ENCODE measurements at regions not wholly inside any gene's neighbourhood (a gene's known extent, or its start where the extent isn't known, plus 50 kb on each side); places are given as distances from the start of the nearest gene placed in this dataset.

DNA sequence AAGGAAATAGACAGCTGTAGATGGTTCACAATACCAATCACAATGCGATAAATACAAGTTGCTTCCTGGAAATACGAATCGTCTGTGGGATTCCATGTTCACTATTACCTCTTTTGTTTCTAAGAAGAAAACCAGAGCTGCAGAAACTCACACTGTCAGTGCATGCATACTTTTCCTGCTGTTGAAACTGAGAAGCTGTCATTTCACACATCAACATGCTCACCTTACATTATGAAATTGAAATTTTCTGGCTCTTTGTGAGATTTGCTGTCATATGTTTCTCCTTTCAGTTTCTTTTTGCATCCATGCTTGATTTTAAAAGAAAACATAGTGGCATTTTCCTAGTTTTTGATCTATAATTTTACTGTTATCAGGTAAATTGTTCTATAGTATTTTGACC lies 418.3 kb upstream of the HTR2C start:
- ATAC-seq = no peak
- Mint-ChIP-seq H3K27ac (no peak overlapping the region), H3K4me3 (no peak overlapping the region), H3K4me1 (no peaks in the 10 kb centered on the region), H3K36me3 (ENCODE audit: low read depth) (no peaks in the 10 kb centered on the region), H3K27me3 (no peaks in the 10 kb centered on the region), H3K9me3 (ENCODE audit: low read depth) (no peaks in the 10 kb centered on the region)
- no peak for DNase-seq
- ChIA-PET POLR2A (no interaction called here), CTCF (no interaction called here)
- intact Hi-C loops (cut with DNase I, micrococcal nuclease) = no loop called here

DNA sequence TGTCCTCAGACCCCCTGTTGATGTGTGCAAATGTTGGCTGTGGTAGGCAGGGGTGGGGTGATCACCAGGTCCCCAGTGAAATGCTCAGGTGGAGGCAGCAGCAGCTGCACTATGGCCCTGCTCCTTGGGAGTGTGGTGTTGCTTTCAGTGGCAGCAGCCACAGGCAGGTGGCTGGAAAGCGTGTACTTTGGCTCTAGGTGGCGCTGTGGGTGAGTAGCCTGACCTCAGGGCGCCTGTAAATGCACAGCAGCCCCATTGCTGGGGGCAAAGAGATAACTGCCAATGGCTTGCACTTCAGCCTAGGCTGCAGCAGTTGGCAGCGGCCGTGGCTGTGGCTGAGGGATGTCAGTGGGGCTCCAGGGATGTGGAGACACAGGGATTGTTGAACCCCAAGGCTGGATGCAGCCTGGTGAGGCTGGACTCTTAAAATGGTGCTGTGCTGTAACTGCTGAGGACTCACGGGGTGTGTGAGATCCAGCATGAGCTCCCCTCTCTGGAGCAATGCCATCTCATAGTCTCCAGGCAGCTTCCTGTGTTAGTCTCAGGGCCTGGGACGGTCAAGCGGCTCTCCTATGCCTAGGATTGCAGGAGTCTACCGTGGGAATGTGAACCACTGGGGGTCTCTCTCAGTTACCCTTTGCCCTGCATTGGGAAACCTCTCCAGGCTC lies 421.7 kb upstream of the HTR2C start:
- H3K36me3 Mint-ChIP-seq (ENCODE audit: low read depth) = no peaks in the 10 kb centered on the region
- no peak overlapping the region for H3K27ac Mint-ChIP-seq
- POLR2A ChIA-PET = no interaction called here
- DNase-seq = no peak
- no peak overlapping the region for H3K4me3 Mint-ChIP-seq
- CTCF ChIA-PET = no interaction called here
- no peaks in the 10 kb centered on the region for H3K9me3 Mint-ChIP-seq (ENCODE audit: low read depth)
- H3K4me1 Mint-ChIP-seq = no peaks in the 10 kb centered on the region
- H3K27me3 Mint-ChIP-seq = no peaks in the 10 kb centered on the region
- ATAC-seq = no peak
- intact Hi-C loops (cut with DNase I, micrococcal nuclease) = no loop called here

DNA sequence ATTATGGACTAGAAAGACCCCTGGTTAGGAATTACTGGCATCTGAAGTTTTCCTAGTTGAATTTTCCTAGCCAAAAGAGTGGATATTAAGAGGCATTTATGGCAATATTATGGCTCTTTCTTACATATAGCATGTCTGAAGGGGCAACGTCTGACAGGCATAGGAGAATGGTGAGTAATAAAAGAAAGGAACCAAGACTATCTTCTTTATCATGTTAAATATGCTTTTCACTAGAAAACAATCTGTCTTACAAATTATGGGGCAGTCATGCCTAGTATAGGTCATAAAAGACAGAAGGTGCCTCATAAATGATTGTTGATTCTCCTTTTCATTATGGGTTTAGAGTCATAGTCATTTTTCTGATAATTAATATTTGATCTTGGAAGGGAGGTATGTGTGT lies 431.1 kb upstream of the HTR2C start:
- Mint-ChIP-seq H3K27me3 (no peaks in the 10 kb centered on the region), H3K4me1 (no peaks in the 10 kb centered on the region), H3K9me3 (ENCODE audit: low read depth) (no peaks in the 10 kb centered on the region), H3K4me3 (no peak overlapping the region), H3K36me3 (ENCODE audit: low read depth) (no peaks in the 10 kb centered on the region), H3K27ac (no peak overlapping the region)
- DNase-seq (no peak), ATAC-seq (no peak)
- POLR2A ChIA-PET = no interaction called here
- CTCF ChIA-PET = no interaction called here
- intact Hi-C loops (cut with DNase I, micrococcal nuclease) = no loop called here

DNA sequence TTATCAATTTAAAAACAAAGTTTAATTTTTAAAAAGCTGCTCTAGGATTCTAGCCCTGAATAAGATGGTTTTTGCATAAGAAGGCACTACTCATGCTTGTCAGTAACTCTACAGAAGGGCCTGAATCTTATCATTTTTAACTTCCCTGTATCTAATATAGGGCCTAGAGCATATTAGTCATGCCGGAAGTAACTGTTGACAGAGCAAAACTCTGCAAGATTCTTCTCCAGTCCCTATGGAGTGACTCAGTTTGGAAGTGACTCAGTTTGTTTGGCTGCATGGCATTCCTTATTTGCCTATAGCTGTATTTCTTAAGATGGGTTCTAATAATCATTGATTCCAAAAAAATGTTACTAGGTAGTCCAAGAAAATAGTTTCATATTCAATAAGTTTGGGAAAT lies 431.8 kb upstream of the HTR2C start:
- ATAC-seq (no peak), DNase-seq (no peak)
- ChIA-PET POLR2A (no interaction called here), CTCF (no interaction called here)
- H3K9me3 Mint-ChIP-seq (ENCODE audit: low read depth) = no peaks in the 10 kb centered on the region
- H3K27me3 Mint-ChIP-seq = no peaks in the 10 kb centered on the region
- no peaks in the 10 kb centered on the region for H3K36me3 Mint-ChIP-seq (ENCODE audit: low read depth)
- intact Hi-C loops (cut with DNase I, micrococcal nuclease) = no loop called here
- no peak overlapping the region for H3K27ac Mint-ChIP-seq
- no peaks in the 10 kb centered on the region for H3K4me1 Mint-ChIP-seq
- H3K4me3 Mint-ChIP-seq = no peak overlapping the region

DNA sequence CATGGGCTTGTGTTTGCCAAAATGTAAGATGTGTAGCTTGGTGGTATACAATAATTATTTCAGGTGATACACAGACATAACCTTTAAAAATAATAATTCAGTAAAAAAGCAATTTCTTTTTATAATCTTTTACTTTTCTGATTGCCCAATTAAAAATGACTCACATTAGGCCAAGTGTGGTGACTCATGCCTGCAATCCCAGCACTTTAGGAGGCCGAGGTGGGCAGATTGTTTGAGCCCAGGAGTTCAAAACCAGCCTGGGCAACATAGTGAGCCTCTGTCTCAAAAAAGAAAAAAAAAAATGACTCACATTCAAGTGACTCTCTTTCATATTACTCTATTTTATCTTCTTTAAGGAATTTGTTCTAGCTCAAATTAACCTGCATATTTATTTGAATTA lies 449.4 kb upstream of the HTR2C start:
- Mint-ChIP-seq H3K27me3 (no peaks in the 10 kb centered on the region), H3K9me3 (ENCODE audit: low read depth) (peaks cover 1% of the 10 kb centered on the region), H3K4me1 (no peaks in the 10 kb centered on the region), H3K27ac (no peak overlapping the region), H3K4me3 (no peak overlapping the region), H3K36me3 (ENCODE audit: low read depth) (no peaks in the 10 kb centered on the region)
- POLR2A ChIA-PET = no interaction called here
- no peak for DNase-seq
- intact Hi-C loops (cut with DNase I, micrococcal nuclease) = no loop called here
- ATAC-seq = no peak
- CTCF ChIA-PET = no interaction called here

DNA sequence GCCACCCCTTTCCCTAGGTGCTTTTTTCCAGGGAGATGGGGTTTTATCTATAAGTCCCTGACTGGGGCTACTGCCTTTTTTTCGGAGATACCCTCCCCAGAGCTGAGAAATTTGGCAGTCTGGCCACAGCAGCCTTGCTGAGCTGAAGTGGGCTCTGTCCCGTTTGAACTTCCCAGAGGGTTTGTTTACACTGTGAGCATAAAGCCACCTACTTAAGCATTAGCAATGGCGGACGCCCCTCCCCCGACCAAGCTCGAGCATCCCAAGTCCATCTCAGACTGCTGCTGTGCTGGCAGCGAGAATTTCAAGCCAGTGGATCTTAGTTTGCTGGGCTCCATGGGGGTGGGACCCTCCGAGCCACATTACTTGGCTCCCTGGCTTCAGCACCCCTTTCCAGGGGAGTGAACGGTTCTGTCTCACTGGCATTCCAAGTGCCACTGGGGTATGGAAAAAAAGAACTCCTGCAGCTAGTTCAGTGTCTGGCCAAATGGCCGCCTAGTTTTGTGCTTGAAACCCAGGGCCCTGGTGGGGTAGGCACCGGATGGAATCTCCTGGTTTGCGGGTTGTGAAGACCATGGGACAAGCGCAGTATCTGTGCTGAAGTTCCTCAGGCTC lies 456.4 kb upstream of the HTR2C start:
- H3K9me3 Mint-ChIP-seq (ENCODE audit: low read depth) = peaks cover 7% of the 10 kb centered on the region
- DNase-seq = no peak
- ATAC-seq = no peak
- no peak overlapping the region for H3K27ac Mint-ChIP-seq
- no peaks in the 10 kb centered on the region for H3K36me3 Mint-ChIP-seq (ENCODE audit: low read depth)
- ChIA-PET POLR2A (no interaction called here), CTCF (no interaction called here)
- no peaks in the 10 kb centered on the region for H3K27me3 Mint-ChIP-seq
- H3K4me3 Mint-ChIP-seq = no peak overlapping the region
- intact Hi-C loops (cut with DNase I, micrococcal nuclease) = no loop called here
- H3K4me1 Mint-ChIP-seq = no peaks in the 10 kb centered on the region

DNA sequence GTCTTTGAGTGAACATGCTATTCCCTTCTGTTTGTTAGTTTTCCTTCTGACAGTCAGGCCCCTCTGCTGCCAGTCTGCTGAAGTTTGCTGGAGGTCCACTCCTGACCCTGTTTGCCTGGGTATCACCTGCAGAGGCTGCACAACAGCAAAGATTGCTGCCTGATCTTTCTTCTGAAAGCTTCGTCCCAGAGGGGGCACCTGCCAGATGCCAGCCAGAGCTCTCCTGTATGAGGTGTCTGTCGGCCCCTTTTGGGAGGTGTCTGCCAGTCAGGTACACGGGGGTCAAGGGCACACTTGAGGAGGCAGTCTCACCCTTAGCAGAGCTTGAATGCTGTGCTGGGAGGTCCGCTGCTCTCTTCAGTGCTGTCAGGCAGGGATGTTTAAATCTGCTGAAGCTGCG lies 456.9 kb upstream of the HTR2C start:
- ChIA-PET CTCF (no interaction called here), POLR2A (no interaction called here)
- H3K36me3 Mint-ChIP-seq (ENCODE audit: low read depth) = no peaks in the 10 kb centered on the region
- H3K4me3 Mint-ChIP-seq = no peak overlapping the region
- H3K27ac Mint-ChIP-seq = no peak overlapping the region
- DNase-seq = no peak
- H3K9me3 Mint-ChIP-seq (ENCODE audit: low read depth) = peaks cover 7% of the 10 kb centered on the region
- intact Hi-C loops (cut with DNase I, micrococcal nuclease) = no loop called here
- ATAC-seq = no peak
- no peaks in the 10 kb centered on the region for H3K27me3 Mint-ChIP-seq
- no peaks in the 10 kb centered on the region for H3K4me1 Mint-ChIP-seq

DNA sequence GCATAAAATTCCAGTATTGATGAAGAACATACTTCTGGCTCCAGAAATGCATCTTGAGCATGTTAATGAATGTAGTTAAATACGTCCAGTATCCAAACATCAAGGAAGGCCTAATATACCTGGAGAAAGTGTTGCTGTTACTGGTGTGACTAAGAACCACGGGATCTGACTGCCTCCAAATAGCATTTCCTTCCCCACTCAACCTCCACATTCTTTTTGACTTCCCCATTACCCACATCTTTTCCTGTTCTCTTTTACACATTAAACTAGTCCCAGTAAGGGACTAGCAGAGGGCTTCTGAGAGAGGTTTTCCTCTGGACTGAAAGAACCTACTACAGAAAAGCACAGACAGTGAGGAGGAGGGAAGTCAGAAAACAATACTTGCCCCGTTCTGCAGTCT lies 482.8 kb upstream of the HTR2C start:
- H3K4me1 Mint-ChIP-seq = no peaks in the 10 kb centered on the region
- H3K36me3 Mint-ChIP-seq (ENCODE audit: low read depth) = no peaks in the 10 kb centered on the region
- ChIA-PET CTCF (no interaction called here), POLR2A (no interaction called here)
- H3K4me3 Mint-ChIP-seq = no peak overlapping the region
- no peaks in the 10 kb centered on the region for H3K9me3 Mint-ChIP-seq (ENCODE audit: low read depth)
- DNase-seq (no peak), ATAC-seq (no peak)
- no peak overlapping the region for H3K27ac Mint-ChIP-seq
- H3K27me3 Mint-ChIP-seq = no peaks in the 10 kb centered on the region
- intact Hi-C loops (cut with DNase I, micrococcal nuclease) = no loop called here

DNA sequence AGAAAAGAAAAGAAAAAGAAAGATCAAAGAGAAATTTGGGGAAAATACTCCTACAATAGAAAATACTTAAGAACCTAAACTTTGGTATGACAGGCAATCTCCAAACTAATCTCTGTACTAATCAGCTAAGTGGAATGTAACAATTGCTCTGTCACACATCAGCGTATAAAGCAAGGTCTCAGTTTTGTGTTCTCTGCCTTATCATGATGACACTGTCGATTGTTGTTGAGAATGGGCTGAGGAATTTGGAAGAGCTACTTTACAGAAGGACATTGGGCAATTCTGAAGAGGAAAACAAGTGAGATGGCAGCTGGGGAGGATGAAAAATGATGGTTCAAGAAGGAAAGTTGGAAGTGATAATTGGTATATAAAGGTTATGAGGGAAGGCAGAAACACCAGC lies 486.0 kb upstream of the HTR2C start:
- no peak overlapping the region for H3K4me3 Mint-ChIP-seq
- intact Hi-C loops (cut with DNase I, micrococcal nuclease) = no loop called here
- CTCF ChIA-PET = no interaction called here
- H3K9me3 Mint-ChIP-seq (ENCODE audit: low read depth) = no peaks in the 10 kb centered on the region
- ATAC-seq (no peak), DNase-seq (no peak)
- H3K4me1 Mint-ChIP-seq = no peaks in the 10 kb centered on the region
- no peaks in the 10 kb centered on the region for H3K27me3 Mint-ChIP-seq
- H3K36me3 Mint-ChIP-seq (ENCODE audit: low read depth) = no peaks in the 10 kb centered on the region
- POLR2A ChIA-PET = no interaction called here
- no peak overlapping the region for H3K27ac Mint-ChIP-seq

DNA sequence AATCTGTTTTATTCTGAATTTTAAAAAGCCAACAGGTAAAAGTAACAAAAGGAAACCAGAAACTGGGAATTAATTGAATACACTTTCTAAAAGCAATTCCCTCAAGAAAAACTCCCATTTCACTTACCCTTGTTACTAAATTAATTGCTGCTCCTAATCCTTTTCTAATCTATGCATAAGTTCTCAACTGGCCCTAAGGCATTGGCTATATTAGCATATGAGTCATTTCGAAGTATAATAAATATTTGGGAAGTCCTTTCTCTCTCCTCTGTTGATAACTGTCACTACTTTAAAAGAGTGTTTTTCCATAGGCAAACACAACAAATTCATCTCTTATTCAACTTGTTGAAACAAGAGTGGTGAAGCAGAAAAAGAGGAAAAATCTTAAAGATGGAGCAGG lies 486.5 kb upstream of the HTR2C start:
- peaks cover 3% of the 10 kb centered on the region for H3K9me3 Mint-ChIP-seq (ENCODE audit: low read depth)
- no peak overlapping the region for H3K27ac Mint-ChIP-seq
- H3K36me3 Mint-ChIP-seq (ENCODE audit: low read depth) = no peaks in the 10 kb centered on the region
- ChIA-PET CTCF (no interaction called here), POLR2A (no interaction called here)
- no peaks in the 10 kb centered on the region for H3K27me3 Mint-ChIP-seq
- DNase-seq (no peak), ATAC-seq (no peak)
- H3K4me3 Mint-ChIP-seq = no peak overlapping the region
- intact Hi-C loops (cut with DNase I, micrococcal nuclease) = no loop called here
- no peaks in the 10 kb centered on the region for H3K4me1 Mint-ChIP-seq

DNA sequence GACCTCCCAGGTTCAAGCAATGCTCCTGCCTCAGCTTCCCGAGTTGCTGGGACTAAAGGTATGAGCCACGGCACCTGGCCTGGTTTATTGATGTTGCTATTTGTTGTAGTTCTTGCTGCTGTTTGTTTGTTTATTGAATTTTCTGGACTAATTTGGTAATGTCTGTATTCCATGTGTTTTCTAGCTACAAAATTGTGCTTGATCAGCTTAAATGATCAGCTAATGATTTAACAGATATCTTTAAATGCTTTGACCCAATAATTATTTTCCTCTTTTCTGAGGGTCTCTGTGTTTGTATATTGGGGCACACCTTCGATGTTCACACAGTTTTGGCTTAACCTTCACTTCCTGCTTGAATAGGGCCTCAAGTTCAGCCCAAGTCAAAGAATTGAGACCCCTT lies 488.1 kb upstream of the HTR2C start:
- Mint-ChIP-seq H3K36me3 (ENCODE audit: low read depth) (no peaks in the 10 kb centered on the region), H3K27me3 (no peaks in the 10 kb centered on the region), H3K4me1 (no peaks in the 10 kb centered on the region), H3K27ac (no peak overlapping the region), H3K4me3 (no peak overlapping the region), H3K9me3 (ENCODE audit: low read depth) (peaks cover 3% of the 10 kb centered on the region)
- ChIA-PET CTCF (no interaction called here), POLR2A (no interaction called here)
- intact Hi-C loops (cut with DNase I, micrococcal nuclease) = no loop called here
- DNase-seq (no peak), ATAC-seq (no peak)

DNA sequence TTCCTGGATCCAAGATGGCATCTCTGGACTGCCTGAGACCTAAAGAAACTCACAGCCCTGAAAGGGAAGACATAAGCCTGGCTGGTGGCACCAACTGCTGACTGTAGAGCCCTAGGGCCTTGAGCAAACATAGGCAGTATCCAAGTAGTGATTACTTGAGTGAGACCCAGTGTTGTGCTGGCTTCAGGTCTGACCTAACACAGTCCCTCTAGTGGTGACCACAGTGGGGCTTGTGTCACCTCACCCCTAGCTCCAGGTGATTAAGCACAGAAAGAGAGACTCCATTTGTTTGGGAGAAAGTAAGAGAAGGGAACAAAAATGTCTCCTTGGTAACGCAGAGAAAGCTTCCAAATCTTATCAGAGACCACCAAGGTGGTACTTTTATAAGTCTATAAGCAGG lies 496.3 kb upstream of the HTR2C start:
- no peak overlapping the region for H3K4me3 Mint-ChIP-seq
- intact Hi-C loops (cut with DNase I, micrococcal nuclease) = no loop called here
- no peaks in the 10 kb centered on the region for H3K36me3 Mint-ChIP-seq (ENCODE audit: low read depth)

DNA sequence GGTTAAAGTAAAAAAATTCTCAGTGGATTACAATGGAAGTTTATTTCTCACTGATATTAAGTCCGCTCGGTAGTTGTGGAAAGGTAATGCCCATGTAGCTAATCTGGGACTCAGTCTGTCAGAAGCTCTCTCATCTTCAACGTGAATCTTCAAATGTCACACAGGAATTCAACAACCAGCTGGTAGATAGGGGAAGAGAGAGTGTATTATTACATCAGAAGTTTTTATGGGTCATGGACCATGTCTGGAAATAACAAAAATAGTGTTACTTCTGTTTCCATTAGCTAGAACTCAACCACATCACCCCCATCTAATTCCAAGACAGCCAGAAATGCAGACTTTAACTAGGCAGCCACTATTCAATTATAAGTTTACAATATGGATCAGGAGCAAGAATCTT lies 506.1 kb upstream of the HTR2C start:
- H3K27me3 Mint-ChIP-seq = no peaks in the 10 kb centered on the region
- intact Hi-C loops (cut with DNase I, micrococcal nuclease) = no loop called here
- no peak overlapping the region for H3K4me3 Mint-ChIP-seq
- no peak for ATAC-seq
- no peaks in the 10 kb centered on the region for H3K36me3 Mint-ChIP-seq (ENCODE audit: low read depth)
- ChIA-PET POLR2A (no interaction called here), CTCF (no interaction called here)
- H3K27ac Mint-ChIP-seq = no peak overlapping the region
- no peaks in the 10 kb centered on the region for H3K4me1 Mint-ChIP-seq
- no peaks in the 10 kb centered on the region for H3K9me3 Mint-ChIP-seq (ENCODE audit: low read depth)
- DNase-seq = no peak

More for the DNA sequence above, 496.3 kb upstream of the HTR2C start:
- H3K27me3 Mint-ChIP-seq = no peaks in the 10 kb centered on the region
- ATAC-seq (no peak), DNase-seq (no peak)
- H3K27ac Mint-ChIP-seq = no peak overlapping the region
- H3K4me1 Mint-ChIP-seq = no peaks in the 10 kb centered on the region
- peaks cover 3% of the 10 kb centered on the region for H3K9me3 Mint-ChIP-seq (ENCODE audit: low read depth)
- ChIA-PET CTCF (no interaction called here), POLR2A (no interaction called here)

Data from activated CD4-positive, alpha-beta T cell treated with anti-CD3 and anti-CD28 coated beads for 36 hours (primary cell).